Endothelial cell of umbilical vein (primary cell): ENCODE measurements at regions not wholly inside any gene's neighbourhood (a gene's known extent, or its start where the extent isn't known, plus 50 kb on each side); places are given as distances from the start of the nearest gene placed in this dataset.

ENCODE experiments used
- BruUV-seq: library from RNA; stranded (reverse); fragments of 400-500 nt; replicated peaks from 2 replicates; lab custom pipeline; 2021; lab: Mats Ljungman, UMichigan
- CTCF ChIA-PET: fragments of 300-600, 350-600 bp; sonication (Branson Sonifier 250); formaldehyde crosslinking; loops from one replicate; lab custom pipeline; 2021; ENCODE audit warnings: antibody characterized with exemption, inconsistent platforms; lab: Charles Lee
- POLR2A ChIA-PET: fragments of 300-600, 350-600 bp; sonication (Branson Sonifier 250); formaldehyde crosslinking; loops from one replicate; lab custom pipeline; 2021; ENCODE audit warnings: antibody characterized with exemption, inconsistent platforms; lab: Charles Lee
- DNase-seq: peaks from one replicate; pipeline ENCODE4 v3.0.0-alpha.2; 2011; ENCODE audit warnings: low read depth, low spot score
- FAIRE-seq: peaks from 2 replicates; lab custom pipeline; 2011; peaks lifted over from hg19 to GRCh38; lab: Jason Lieb, UNC
- H2AFZ ChIP-seq: 2 replicates; pipeline ENCODE4 v1.6.0; 2012; ENCODE audit warnings: low read depth, low read length, control low read depth, inconsistent platforms
- H3K27ac ChIP-seq: 2 replicates; pipeline ENCODE4 v1.5.1; 2011; ENCODE audit warnings: low read depth, mild to moderate bottlenecking, control low read depth, low read length, moderate library complexity; ENCODE audit not compliant: insufficient read depth
- H3K27me3 ChIP-seq, 2 experiments: 2 replicates each; pipeline versions ENCODE4 v1.6.0 to v1.6.1; 2011; ENCODE audit warnings: low read length in 2 of 2, mixed read lengths in 1 of 2; ENCODE audit not compliant: control insufficient read depth in 2 of 2, insufficient read depth in 2 of 2
- H3K36me3 ChIP-seq, 2 experiments: 2 replicates in 1 of 2; 3 replicates in 1 of 2; pipeline ENCODE4 v1.5.1; 2011; ENCODE audit warnings: low read length in 2 of 2, mild to moderate bottlenecking in 1 of 2, moderate library complexity in 1 of 2; ENCODE audit not compliant: control insufficient read depth in 2 of 2, insufficient read depth in 2 of 2; ENCODE audit errors: extremely low read depth in 1 of 2
- H3K4me1 ChIP-seq: 3 replicates; pipeline ENCODE4 v1.5.1; 2011; ENCODE audit warnings: mild to moderate bottlenecking, low read length; ENCODE audit not compliant: control insufficient read depth, insufficient read depth; ENCODE audit errors: extremely low read depth
- H3K4me2 ChIP-seq: 2 replicates; pipeline ENCODE4 v1.6.1; 2011; ENCODE audit warnings: low read length, control low read depth, mixed read lengths; ENCODE audit not compliant: insufficient read depth
- H3K4me3 ChIP-seq, 3 experiments: fragments of 200-600 bp in 1 of 3; sonication (generic), shearing (Covaris generic) in 1 of 3; replicated peaks in 1 of 3; 2 replicates each; pipeline ENCODE4 v1.5.1; 2011 to 2016; ENCODE audit warnings: control low read depth in 3 of 3, low read length in 3 of 3, mild to moderate bottlenecking in 2 of 3, inconsistent platforms in 1 of 3, low read depth in 1 of 3, moderate library complexity in 1 of 3; ENCODE audit not compliant: insufficient read depth in 1 of 3
- H3K79me2 ChIP-seq: 2 replicates; pipeline ENCODE4 v1.6.0; 2012; ENCODE audit warnings: low read length, inconsistent platforms; ENCODE audit not compliant: control insufficient read depth, insufficient read depth
- H3K9ac ChIP-seq: replicated peaks from 2 replicates; pipeline ENCODE3; 2011; ENCODE audit warnings: low read length, control low read depth; ENCODE audit not compliant: insufficient read depth; ENCODE audit errors: extremely low read depth
- H3K9me1 ChIP-seq: replicated peaks from 3 replicates; pipeline ENCODE4 v1.6.0; 2011; ENCODE audit warnings: mild to moderate bottlenecking, low read length; ENCODE audit not compliant: control insufficient read depth, insufficient read depth; ENCODE audit errors: extremely low read depth
- H3K9me3 ChIP-seq: replicated peaks from 2 replicates; pipeline ENCODE4 v1.5.1; 2012; ENCODE audit warnings: low read length, inconsistent platforms; ENCODE audit not compliant: control insufficient read depth, insufficient read depth
- H4K20me1 ChIP-seq: replicated peaks from 2 replicates; pipeline ENCODE3; 2011; ENCODE audit warnings: mild to moderate bottlenecking, low read length; ENCODE audit not compliant: control insufficient read depth, insufficient read depth; ENCODE audit errors: extremely low read depth
- EZH2 ChIP-seq: IDR thresholded peaks from 2 replicates; pipeline ENCODE4 v1.6.1; 2012; ENCODE audit warnings: borderline replicate concordance, low read depth, mild to moderate bottlenecking, moderate library complexity, low read length, inconsistent platforms; ENCODE audit not compliant: severe bottlenecking
- FOS ChIP-seq: IDR thresholded peaks from 2 replicates; pipeline ENCODE4 v1.6.1; 2011; ENCODE audit warnings: mild to moderate bottlenecking, low read length, moderate library complexity, borderline replicate concordance; ENCODE audit not compliant: insufficient read depth
- GATA2 ChIP-seq: IDR thresholded peaks from 2 replicates; pipeline ENCODE4 v1.7.0; 2011; ENCODE audit warnings: low read depth, mild to moderate bottlenecking, moderate library complexity, mixed read lengths, low read length; ENCODE audit not compliant: insufficient read length, insufficient read depth
- JUN ChIP-seq: IDR thresholded peaks from 2 replicates; pipeline ENCODE4 v1.6.1; 2011; ENCODE audit warnings: borderline replicate concordance, low read depth; ENCODE audit not compliant: insufficient read length, insufficient read depth
- MAX ChIP-seq: IDR thresholded peaks from 2 replicates; pipeline ENCODE4 v1.6.1; 2011; ENCODE audit not compliant: insufficient read depth, insufficient read length
- MYC ChIP-seq: IDR thresholded peaks from one replicate; pipeline ENCODE4 v1.6.1; 2011; ENCODE audit warnings: mild to moderate bottlenecking, low read depth, low read length
- POLR2A ChIP-seq: IDR thresholded peaks from 2 replicates; pipeline ENCODE4 v1.6.1; 2012; ENCODE audit warnings: low read depth, mild to moderate bottlenecking, control low read depth, low read length
- POLR2AphosphoS5 ChIP-seq: IDR thresholded peaks from 2 replicates; pipeline ENCODE4 v1.6.1; 2012; ENCODE audit warnings: low read depth, mild to moderate bottlenecking, control low read depth, low read length, moderate library complexity; ENCODE audit not compliant: insufficient read depth
- dilution Hi-C: fragments of 300-500 bp; cut with MboI; formaldehyde crosslinking; loops from one replicate; pipeline ENCODE4 v1.15.0; 2019; ENCODE audit warnings: low sequenced_read_pairs; ENCODE audit not compliant: extremely low pct_ligation_motif_present
- intact Hi-C: fragments of 100-400 bp; cut with micrococcal nuclease; formaldehyde crosslinking; loops from one replicate; pipeline ENCODE4 v1.10.0; 2022
- TF ChIP-seq, protein P1 (sequence below), 2 donors: IDR thresholded peaks; 1 replicate in 1 of 2; 2 replicates in 1 of 2; pipeline ENCODE4 v1.5.1; 2011; ENCODE audit warnings: low read length in 2 of 2, mild to moderate bottlenecking in 2 of 2, moderate library complexity in 2 of 2, control low read depth in 1 of 2, inconsistent platforms in 1 of 2, low read depth in 1 of 2; ENCODE audit not compliant: insufficient read depth in 1 of 2; ENCODE audit errors: extremely low read depth in 1 of 2

GRCh38 chr5:44664711-44665100, 144.0 kb upstream of the MRPS30 start:
- TF ChIP-seq JUN (no peak), GATA2 (no peak), FOS (no peak), EZH2 (no peak), POLR2AphosphoS5 (no peak), MAX (no peak), POLR2A (no peak), MYC (no peak)
- TF ChIP-seq, protein P1, sequence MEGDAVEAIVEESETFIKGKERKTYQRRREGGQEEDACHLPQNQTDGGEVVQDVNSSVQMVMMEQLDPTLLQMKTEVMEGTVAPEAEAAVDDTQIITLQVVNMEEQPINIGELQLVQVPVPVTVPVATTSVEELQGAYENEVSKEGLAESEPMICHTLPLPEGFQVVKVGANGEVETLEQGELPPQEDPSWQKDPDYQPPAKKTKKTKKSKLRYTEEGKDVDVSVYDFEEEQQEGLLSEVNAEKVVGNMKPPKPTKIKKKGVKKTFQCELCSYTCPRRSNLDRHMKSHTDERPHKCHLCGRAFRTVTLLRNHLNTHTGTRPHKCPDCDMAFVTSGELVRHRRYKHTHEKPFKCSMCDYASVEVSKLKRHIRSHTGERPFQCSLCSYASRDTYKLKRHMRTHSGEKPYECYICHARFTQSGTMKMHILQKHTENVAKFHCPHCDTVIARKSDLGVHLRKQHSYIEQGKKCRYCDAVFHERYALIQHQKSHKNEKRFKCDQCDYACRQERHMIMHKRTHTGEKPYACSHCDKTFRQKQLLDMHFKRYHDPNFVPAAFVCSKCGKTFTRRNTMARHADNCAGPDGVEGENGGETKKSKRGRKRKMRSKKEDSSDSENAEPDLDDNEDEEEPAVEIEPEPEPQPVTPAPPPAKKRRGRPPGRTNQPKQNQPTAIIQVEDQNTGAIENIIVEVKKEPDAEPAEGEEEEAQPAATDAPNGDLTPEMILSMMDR (IDR thresholded peaks at IDR 0.05; ENCODE audit: extremely low read depth in 1 of 2, insufficient read depth in 1 of 2, low read depth in 1 of 2, low read length in 2 of 2) = no peak
- intact Hi-C loops (no loop called here), dilution Hi-C loops (no loop called here)
- Histone ChIP-seq H3K27ac (no peak overlapping the region), H3K9me3 (peaks cover 1% of the 10 kb centered on the region), H2AFZ (no peak overlapping the region), H3K79me2 (no peaks in the 10 kb centered on the region), H3K4me1 (no peaks in the 10 kb centered on the region), H3K9ac (no peak overlapping the region), H3K36me3 (no peaks in the 10 kb centered on the region), H4K20me1 (no peaks in the 10 kb centered on the region), H3K9me1 (no peaks in the 10 kb centered on the region), H3K27me3 (no peaks in the 10 kb centered on the region), H3K4me2 (no peak overlapping the region), H3K4me3 (no peak overlapping the region)
- DNase-seq (no peak), FAIRE-seq (no peak)
- BruUV-seq = no TSS peak
- ChIA-PET POLR2A (no interaction called here), CTCF (no interaction called here)
